A549 (cell line): ENCODE measurements at regions not wholly inside any gene's neighbourhood (a gene's known extent, or its start where the extent isn't known, plus 50 kb on each side); places are given as distances from the start of the nearest gene placed in this dataset.

Experiments used
- BHLHE40 ChIP-seq: IDR thresholded peaks from 2 replicates; pipeline ENCODE4 v1.6.1; 2012; ENCODE audit warnings: low read depth, low read length, inconsistent platforms
- CTCF ChIP-seq: fragments of >200 bp; sonication (Bioruptor Twin); formaldehyde crosslinking; IDR thresholded peaks from 3 replicates; pipeline ENCODE4 v1.5.1; 2016
- EP300 ChIP-seq, 2 experiments: fragments of >200 bp; sonication (Bioruptor Twin); formaldehyde crosslinking; IDR thresholded peaks; 2 replicates in 1 of 2; 3 replicates in 1 of 2; pipeline ENCODE4 v1.6.1; 2016 to 2017
- KDM5A ChIP-seq: fragments of 200-600 bp; sonication (generic); IDR thresholded peaks from 2 replicates; pipeline ENCODE4 v1.6.1; 2016; ENCODE audit warnings: antibody characterized with exemption, mild to moderate bottlenecking
- MAZ ChIP-seq: fragments of 150-350 bp; IDR thresholded peaks from 2 replicates; pipeline ENCODE4 v1.6.1; 2014; ENCODE audit warnings: antibody characterized with exemption, low read depth, low read length, borderline replicate concordance
- MYC ChIP-seq: IDR thresholded peaks from 2 replicates; pipeline ENCODE4 v1.6.1; 2012; ENCODE audit warnings: mild to moderate bottlenecking, inconsistent platforms, low read length, improper control_type of control experiment, borderline replicate concordance
- PHF8 ChIP-seq: fragments of 200-600 bp; sonication (generic); IDR thresholded peaks from 2 replicates; pipeline ENCODE4 v1.6.1; 2016; ENCODE audit warnings: low read depth, mild to moderate bottlenecking, antibody characterized with exemption, moderate library complexity, borderline replicate concordance
- POLR2A ChIP-seq: IDR thresholded peaks from 2 replicates; pipeline ENCODE4 v1.6.1; 2012; ENCODE audit warnings: mild to moderate bottlenecking, low read length
- RCOR1 ChIP-seq: fragments of 150-350 bp; IDR thresholded peaks from 2 replicates; pipeline ENCODE4 v1.6.1; 2014; ENCODE audit warnings: antibody characterized with exemption, low read length, low read depth
- USF2 ChIP-seq: fragments of 450-650 bp; IDR thresholded peaks from 2 replicates; pipeline ENCODE4 v1.6.1; 2014; ENCODE audit warnings: antibody characterized with exemption

- no peak for TF ChIP-seq MAZ
- no peak for TF ChIP-seq POLR2A
- no peak for TF ChIP-seq CTCF
- no peak for TF ChIP-seq PHF8
- no peak for TF ChIP-seq RCOR1
- no peak for TF ChIP-seq MYC
- no peak for TF ChIP-seq USF2
- TF ChIP-seq BHLHE40, result no peak
- TF ChIP-seq KDM5A, result no peak
- TF ChIP-seq EP300 (IDR thresholded peaks at IDR 0.05), result no peak
Observed at GRCh38 chr21:32941263-32941662, 84.5 kb upstream of the OLIG2 start.
